ENCODE measurements at regions not wholly inside any gene's neighbourhood (a gene's known extent, or its start where the extent isn't known, plus 50 kb on each side); places are given as distances from the start of the nearest gene placed in this dataset.
"Not testable (repeated sequence)": the region's sequence is repeated elsewhere in the genome, so short reads cannot be mapped to it uniquely, and the experiment has no call there.

DNA sequence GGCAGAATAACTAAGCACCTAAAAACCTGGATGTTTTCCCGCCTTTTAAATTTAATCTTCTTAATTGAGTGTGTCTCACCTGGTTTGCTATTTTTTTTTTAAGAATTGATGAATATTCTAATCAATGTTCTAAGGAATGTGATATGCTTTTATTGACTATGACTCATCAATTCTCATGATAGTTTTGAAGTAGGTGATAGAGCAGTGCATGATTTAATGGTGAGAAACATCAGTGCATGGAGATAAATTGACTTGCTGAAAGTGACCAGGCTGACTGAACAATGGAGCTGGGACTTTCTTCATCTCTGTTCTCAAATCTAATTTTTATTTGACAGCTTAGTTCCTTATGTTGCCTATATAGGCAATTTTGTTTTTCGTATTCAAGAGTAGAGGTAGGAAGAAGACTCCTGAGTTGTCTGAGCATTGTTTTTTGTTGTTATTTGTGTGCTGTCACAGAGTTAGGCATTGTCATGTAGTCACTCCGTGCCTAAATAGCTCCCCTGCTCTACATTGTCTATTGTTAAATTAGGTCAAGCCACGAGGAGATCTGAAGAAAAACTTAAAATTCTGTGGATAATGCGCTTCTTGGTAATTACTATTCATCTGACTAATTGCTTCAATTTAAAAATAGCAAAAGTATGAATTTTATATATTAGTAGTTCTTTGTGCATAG lies 59.0 kb upstream of the NUTM2F start:
- DNase-seq (ENCODE audit: low spot score) = not testable (repeated sequence)

DNA sequence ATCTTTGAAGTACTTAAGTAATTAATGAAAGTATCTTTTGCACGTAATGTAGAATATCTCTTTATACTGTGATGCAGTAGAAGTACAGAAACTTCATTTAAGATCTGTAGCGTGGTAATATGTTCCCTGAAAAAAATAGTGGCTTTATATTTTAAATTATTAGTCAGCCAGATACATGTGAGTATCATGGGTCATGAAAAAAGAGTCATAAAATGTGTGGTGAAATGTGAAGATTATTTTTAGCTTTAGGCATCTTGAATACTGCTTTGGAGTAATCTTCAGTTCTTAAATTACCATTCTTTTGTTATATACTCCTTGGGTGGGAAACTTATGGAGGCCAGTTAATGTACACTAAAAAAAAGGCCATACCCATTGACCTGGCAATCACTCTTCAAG lies 59.6 kb upstream of the NUTM2F start:
- not testable (repeated sequence) for DNase-seq (ENCODE audit: low spot score)

DNA sequence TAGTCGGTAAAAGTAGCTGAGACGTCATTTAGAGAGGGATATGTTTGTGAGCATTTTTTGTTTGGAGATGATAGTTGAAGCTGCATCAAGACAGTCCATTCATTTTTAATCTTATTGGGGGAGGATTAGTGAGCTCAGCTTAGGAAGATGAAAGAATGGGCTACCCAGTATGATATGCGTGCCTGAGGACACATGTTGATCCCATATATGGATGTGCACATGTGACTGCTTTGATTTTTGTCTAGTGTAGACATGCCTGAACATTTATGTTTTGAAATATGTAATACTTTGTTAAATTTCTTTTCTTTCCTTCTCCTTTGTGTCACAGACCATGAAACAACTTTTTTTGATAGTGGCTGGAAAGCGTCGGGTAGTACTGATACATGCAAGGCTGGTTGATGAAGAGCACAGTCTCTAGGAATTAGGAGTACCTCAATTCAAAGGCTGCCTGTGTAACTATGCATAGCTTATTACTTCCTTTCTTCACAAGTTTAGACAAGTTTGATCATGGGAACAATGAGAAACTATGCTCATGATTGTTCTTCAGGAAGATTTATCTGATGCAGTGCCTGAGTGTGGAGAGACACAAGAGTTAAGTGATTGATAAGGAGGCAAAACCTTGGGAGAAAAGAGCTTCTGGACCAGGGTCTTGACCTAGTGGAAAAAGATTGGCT lies 62.1 kb upstream of the NUTM2F start:
- not testable (repeated sequence) for DNase-seq (ENCODE audit: low spot score)

DNA sequence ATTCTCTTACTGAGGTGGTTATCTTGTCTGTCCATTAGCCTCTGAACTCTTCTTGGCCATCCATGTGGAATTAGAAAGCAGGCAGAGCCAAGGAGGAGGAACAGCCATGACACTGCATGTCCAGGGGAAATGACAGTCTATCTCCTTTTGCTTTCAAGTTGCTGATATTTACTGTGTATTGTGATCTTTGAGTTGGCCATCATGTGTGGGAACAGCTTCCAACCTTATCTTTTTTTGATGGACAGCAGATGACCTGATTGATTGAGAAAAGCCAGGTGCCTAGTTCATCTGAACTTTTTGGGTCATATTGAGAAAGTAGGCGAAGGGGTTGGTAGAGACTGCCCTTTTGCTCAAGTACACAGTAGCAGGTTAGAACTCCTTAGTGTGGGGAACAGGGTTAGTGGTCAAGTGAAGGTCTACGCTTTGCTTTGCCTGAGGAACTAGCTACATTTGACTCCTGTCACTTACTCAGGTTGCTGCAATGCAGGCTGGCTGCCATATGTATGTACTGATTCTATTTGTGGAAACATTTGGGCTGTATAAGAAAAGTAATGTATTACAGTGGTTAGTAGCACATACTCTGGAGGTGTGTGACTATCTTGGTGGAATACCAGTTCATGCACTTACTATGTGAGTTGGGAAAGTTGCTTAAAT lies 64.7 kb upstream of the NUTM2F start:
- not testable (repeated sequence) for DNase-seq (ENCODE audit: low spot score)

DNA sequence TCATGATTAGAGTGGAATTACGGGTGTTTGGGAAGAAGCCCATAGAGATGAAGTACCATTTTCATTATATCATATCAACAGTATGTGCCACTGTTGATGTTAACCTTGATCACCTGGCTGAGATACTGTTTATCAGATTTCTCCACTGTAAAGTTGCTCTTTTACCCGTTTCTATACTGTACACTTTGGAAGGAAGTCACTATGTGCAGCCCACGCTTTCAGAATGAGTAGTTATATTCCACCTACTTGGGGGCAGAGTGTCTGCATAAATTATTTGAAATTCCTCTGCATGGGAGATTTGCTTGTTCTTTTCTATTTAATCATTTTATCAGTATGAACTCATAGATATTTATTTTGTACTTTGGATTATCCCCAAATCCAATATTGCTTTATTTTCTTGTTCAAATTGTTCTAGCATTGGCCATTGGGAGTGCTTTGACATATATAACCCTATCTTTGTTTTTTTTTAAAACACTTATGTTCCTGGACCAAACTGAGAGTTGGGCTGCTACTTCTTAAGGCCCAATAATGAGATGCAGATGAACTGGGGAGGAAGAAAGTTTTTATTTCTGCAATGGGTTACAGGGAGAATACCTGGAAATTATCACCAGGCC lies 69.4 kb upstream of the NUTM2F start:
- DNase-seq (ENCODE audit: low spot score) = not testable (repeated sequence)

DNA sequence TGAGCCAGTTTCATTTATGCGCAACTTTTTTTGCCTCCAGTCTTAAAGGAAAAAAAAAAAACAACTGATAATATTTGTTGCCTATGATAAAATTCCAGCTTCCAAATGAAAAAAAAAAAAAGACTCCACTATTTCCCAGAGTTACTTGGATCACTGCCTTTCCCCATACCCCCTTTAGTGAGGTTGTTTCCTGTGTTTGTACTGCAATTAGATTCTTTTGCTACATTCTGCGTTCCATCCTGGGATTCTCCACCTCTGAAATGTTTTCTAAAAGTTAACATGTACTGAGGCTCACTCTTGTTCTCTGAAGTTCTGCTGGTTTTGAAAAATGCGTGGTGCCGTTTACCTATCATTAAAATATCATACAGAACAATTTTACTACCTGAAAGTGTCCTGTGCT lies 72.0 kb upstream of the NUTM2F start:
- not testable (repeated sequence) for DNase-seq (ENCODE audit: low spot score)

DNA sequence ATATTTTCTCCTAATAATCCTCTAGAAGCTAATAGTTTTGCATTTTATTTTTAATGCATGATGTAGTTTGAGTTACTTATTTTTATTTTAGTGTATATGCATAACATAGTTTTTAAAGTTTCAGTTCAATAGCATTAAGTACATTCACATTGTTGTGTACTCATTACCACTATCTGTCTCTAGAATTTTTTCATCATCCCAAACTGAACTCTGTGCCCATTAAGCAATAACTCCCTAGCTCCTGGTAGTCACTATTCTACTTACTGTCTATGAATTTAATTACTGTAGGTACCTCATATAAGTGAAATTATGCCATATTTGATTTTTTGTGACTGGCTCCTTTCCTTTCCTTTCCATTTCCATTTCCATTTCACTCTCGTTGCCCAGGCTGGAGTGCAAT lies 74.4 kb upstream of the NUTM2F start:
- not testable (repeated sequence) for DNase-seq (ENCODE audit: low spot score)

DNA sequence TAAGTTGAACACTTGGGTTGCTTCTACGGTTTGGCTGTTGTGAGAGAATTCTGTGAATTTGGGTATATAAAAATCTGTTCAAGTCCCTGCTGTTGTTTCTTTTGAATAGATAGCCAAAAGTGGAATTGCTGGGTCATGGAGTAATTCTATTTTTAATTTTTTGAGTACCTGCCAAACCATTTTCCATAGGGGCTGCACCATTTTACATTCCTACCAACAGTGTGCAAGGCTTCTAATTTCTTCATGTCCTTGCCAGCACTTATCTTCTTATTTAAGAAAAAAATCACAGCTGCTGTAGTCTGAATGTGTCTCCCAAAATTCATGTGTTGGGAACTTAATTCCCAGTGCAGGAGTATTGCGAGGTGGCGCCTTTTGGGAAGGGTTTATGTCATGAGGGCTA lies 75.1 kb upstream of the NUTM2F start:
- DNase-seq (ENCODE audit: low spot score) = not testable (repeated sequence)

DNA sequence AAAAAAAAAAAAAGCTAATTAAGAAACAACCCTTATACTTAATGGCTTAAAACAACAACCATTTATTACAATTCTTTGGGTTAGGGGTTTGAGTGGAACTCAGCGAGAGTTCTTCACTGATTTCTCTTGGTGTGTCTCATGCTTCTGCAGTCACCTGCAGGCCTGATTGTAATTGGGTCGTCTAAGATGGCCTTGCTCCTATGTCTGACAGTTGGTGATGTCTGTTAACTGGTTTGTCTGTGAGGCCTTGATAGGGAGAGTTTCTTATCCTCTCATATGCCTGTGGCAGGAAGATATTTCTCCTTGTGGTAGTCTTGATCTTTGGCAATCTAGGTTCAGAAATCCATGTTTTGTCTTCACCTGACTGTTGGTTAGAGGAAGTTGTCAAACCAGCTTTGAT lies 85.2 kb upstream of the NUTM2F start:
- DNase-seq (ENCODE audit: low spot score) = not testable (repeated sequence)

DNA sequence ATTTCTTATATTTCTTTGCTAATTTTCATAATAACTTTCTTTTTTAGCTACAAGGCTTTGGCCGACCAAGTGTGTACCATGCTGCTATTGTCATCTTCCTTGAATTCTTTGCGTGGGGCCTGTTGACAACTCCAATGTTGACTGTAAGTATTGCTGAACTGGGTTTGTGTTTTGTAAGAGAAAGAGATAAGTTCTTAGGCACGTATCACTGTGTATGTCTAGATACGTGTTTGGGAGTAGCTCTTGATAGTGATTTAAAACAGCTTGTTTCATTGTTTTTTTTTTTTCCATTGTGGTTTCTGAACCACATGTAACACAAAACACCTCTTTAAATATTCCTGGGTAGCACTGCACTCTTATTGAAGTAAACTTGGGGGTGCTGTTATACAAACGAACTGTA lies 86.7 kb upstream of the NUTM2F start:
- not testable (repeated sequence) for DNase-seq (ENCODE audit: low spot score)

DNA sequence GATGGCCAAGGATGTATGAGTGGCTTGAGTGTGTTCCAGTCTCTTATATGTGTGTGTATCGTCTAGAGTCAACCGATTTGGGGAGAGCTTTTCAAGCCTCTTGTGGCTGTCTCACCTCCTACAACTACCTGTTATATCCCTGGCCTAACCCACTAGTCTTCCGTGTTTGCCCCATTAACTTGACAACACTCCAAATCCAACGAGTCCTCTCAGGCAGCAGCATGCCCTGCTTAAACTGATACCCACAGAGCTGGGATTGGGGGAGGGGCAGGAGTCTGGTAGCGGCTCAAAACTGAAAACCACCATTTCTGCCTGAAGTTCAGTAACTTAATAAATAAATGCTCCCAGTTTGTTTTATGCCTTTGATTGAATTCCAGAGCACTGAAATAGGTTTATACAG lies 91.7 kb upstream of the NUTM2F start:
- not testable (repeated sequence) for DNase-seq (ENCODE audit: low spot score)

DNA sequence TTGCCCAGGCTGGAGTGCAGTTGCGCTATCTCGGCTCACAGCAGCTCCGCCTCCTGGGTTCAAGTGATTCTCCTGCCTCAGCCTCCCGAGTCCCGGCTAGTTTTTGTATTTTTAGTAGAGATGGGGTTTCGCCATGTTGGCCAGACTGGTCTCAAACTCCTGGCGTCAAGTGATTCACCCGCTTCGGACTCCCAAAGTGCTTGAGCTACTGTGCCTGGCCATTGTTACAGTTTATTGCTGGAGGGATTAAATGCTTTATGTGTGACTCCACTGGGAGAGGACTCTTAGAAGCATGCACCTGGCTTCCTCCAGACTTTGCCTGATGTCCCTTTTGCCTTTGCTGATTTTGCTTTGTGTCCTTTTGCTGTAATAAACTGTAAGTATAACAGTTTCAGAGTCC lies 93.5 kb upstream of the NUTM2F start:
- DNase-seq (ENCODE audit: low spot score) = not testable (repeated sequence)

DNA sequence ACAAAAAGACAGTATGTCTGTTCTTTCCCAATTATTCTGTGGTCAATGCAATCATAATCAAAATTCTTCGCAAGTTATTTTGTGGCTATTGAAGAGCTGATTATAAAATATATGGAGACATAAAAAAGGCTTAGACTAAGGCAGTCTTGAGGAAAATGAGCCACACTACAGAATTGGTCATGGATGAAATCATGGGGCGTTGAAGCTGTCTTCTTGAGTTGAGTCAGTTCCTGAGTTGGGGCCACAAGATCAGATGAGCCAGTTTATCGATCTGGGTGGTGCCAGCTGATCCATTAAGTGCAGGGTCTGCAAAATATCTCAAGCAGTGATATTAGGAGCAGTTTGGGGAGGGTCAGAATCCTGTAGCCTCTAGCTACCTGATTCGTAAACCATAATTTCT lies 96.9 kb upstream of the NUTM2F start:
- DNase-seq (ENCODE audit: low spot score) = not testable (repeated sequence)

DNA sequence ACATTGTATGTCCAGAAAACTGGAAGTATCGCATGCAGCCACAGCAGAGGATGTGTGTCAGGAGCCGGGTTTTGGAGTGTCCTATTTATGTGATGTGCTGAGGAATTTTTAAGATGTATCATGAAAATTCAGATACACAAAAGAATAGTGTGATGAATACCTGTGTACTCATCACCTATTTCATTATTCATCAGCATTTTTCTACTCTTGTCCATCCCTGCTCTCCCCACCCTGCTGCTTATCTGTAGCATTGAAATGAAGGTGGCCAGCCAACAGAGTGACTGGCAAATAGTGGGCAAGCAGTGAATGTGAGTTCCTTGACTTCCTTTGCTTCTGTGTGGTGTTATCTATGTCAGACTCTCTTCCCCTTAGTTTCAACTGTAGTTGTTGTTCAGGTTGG lies 108.7 kb upstream of the NUTM2F start:
- DNase-seq (ENCODE audit: low spot score) = not testable (repeated sequence)

DNA sequence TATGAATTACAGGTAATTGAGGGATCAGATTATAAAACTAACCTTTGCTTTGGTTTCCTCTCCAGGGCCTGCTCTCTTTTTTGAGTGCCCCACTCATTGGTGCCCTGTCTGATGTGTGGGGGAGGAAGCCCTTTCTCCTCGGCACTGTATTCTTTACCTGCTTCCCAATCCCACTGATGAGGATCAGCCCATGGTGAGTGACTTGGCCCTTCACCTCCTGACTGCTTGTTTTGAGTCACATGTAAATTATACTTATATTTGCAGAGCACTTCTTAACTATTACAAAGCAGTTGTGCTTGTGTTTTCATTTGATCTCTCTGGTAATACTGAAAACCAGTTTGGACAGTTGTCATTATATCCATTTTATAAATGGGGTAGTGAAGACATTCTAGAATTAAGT lies 109.9 kb upstream of the NUTM2F start:
- DNase-seq (ENCODE audit: low spot score) = not testable (repeated sequence)

DNA sequence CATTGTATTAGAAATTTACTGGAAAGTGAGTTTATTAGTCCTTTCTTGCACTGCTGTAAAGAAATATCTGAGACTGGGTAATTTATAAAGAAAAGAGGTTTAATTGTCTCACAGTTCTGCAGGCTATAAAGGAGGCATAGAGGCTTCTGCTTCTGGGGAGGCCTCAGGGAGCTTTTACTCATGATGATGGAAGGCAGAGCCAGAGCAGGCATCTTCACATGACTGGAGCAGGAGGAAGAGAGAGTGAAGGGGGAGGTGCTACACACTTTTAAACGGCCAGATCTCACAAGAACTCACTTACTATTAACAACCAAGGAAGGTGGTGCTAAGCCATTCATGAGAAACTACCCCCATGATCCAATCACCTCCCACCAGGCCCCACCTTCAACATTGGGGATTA lies 112.7 kb upstream of the NUTM2F start:
- DNase-seq (ENCODE audit: low spot score) = not testable (repeated sequence)

DNA sequence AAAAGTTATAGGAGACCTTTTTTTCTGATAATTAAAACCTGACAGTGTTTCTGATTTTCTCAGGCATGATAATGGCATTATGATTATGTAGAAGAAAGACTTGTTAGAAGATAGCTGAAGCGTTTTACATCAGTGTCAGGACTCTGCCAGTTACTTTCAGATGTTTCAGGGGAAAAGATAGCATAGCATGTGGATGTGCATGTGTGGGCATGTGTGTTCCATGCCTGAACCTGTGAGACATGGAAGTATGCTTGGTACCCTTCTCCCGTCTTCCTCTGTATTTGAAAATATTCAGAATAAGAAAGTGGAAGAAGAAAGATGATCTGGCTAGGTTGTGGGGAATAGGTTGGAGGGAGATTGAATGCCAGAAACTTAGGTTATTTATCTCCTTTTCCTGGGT lies 113.1 kb upstream of the PCAT7 start:
- no peak for DNase-seq (ENCODE audit: low spot score)

DNA sequence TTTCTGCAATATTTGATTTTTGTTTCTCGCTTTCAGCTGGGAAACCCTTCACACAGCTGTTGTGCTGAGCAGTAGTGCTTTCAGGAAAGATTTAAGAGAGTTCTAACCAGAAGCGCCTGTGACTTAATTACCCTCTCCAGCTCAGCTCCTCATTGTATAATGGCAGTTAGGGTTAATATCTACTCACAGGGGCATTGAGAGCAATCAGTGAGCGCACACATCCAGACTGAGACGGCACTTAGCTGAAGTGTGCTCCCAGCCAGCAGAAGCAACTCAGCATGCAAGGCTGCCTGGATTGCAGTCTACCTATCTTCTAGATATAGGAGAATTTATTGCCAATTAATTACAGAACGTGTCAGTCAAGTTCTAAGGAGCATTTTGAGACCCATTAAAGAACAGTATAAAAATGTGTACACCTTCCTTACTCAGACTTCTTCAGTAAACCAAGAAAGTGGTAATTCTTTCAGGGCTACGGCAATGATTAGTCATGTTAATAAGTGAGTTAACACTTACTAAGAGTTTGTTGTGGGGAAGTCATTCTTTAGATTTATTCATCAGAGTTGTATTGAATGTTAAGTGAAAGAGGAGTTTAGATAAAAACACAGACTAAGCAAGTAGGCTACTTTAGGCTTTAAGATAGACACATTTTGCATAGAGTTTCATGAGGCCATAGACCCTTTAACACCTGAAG lies 111.7 kb upstream of the PCAT7 start:
- DNase-seq (ENCODE audit: low spot score) = no peak

DNA sequence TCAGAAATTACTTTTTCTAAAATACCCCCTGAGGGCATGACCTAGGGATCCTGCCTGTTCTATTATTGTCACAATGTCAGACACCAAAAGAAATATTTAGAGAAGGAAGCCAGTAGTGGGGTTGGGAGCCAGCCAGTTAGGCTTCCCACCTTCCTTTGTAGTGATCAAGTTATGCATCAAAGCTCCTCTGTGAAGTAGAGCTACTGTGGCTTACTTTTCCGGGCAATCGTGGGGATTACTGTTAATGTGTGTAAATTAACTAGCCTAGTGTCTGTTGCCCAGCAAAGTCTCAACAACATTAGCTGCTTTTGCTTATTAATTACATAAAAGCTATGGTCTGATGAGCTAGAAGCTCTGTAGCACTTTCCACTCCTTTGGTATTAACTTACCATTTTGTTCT lies 109.0 kb upstream of the PCAT7 start:
- DNase-seq (ENCODE audit: low spot score) = no peak

DNA sequence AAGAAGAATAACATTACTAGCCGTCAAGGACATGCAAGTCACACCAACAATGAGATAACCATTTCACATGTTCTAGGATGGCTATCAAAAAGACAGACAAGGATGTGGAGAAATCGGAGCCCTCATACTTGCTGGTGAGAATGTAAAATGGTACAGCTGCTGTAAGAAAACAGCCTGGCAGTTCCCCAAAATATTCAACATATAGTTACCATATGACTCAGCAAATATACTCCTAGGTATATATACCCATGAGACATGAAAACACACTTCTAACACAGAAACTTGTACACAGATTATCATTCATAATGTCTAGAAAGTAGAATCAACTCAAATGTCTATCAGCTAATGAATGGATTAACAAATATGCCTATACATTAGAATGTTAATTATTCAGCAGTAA lies 105.4 kb upstream of the PCAT7 start:
- DNase-seq (ENCODE audit: low spot score) = no peak

DNA sequence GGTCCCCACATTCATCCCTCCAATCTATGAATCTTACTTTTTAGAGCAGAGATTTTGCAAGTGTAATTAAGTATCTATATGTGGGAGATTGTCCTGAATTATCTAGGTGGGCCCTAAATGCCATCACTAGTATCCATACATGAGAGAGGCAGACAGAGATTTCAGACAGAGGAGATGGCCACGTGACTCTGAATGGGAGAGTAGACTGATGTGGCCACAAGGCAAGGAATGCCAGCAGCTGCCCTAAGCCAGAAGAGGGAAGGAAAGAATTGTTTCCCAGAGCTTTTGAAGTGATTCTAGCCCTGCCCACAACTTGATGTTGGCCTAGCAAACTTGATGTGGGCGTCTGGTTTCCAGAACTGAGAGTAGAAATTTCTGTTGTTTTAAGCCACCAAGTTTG lies 90.1 kb upstream of the PCAT7 start:
- DNase-seq (ENCODE audit: low spot score) = no peak

DNA sequence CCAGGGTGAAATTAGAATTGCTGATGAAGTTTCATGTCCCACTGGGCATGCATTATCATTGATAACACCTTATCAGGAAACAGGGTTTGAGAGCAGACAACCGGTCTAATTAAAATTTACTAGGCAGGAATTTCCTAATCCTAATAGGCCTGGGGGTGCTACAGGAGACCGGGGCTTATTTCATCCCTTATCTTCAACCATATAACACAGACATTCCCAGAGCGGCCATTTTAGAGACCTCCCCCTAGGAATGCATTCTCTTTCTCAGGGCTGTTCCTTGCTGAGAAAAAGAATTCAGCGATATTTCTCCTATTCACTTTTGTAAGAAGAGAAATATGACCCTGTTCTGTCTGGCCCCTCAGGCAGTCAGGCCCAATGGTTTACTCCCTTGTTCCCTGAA lies 82.8 kb upstream of the PCAT7 start:
- not testable (repeated sequence) for DNase-seq (ENCODE audit: low spot score)

All from A172 (cell line).